HG03108 (cell line): ENCODE measurements at regions not wholly inside any gene's neighbourhood (a gene's known extent, or its start where the extent isn't known, plus 50 kb on each side); places are given as distances from the start of the nearest gene placed in this dataset.
A peak's percentile ranks its signal among the peaks of the same experiment; 100 is the strongest.

Experiments
- ATAC-seq: cut with Tn5 transposase; IDR thresholded peaks from one replicate; pipeline ENCODE4 v1.9.1; 2021; ENCODE audit warnings: moderate library complexity; ENCODE audit not compliant: unreplicated experiment

GRCh38 chr4:152269448-152270191 lies 266.3 kb downstream of the FBXW7 start:
- ATAC-seq: no peak

- ATAC-seq: no peak
These were observed 268.1 kb downstream of the FBXW7 start for GRCh38 chr4:152267811-152268210.

GRCh38 chr4:152266831-152267480 lies 268.9 kb downstream of the FBXW7 start:
- ATAC-seq: no peak

GRCh38 chr4:152265149-152265621 lies 270.7 kb downstream of the FBXW7 start:
- no peak for ATAC-seq

- ATAC-seq: no peak
These were observed 271.8 kb downstream of the FBXW7 start for GRCh38 chr4:152264106-152264505.

- no peak for ATAC-seq
These were observed 276.0 kb downstream of the FBXW7 start for GRCh38 chr4:152259866-152260265.

- no peak for ATAC-seq
These were observed 276.8 kb downstream of the FBXW7 start for GRCh38 chr4:152258804-152259708.

- no peak for ATAC-seq
These were observed 277.5 kb downstream of the FBXW7 start for GRCh38 chr4:152258391-152258790.

- no peak for ATAC-seq
These were observed 278.3 kb downstream of the FBXW7 start for GRCh38 chr4:152257601-152258066.

- no peak for ATAC-seq
These were observed 278.9 kb downstream of the FBXW7 start for GRCh38 chr4:152256996-152257395.

- peak; percentile 90 for ATAC-seq
These were observed 280.5 kb downstream of the FBXW7 start for GRCh38 chr4:152255437-152255836.

GRCh38 chr4:152248347-152248746 lies 287.5 kb downstream of the FBXW7 start:
- ATAC-seq: no peak

GRCh38 chr4:152247271-152247975 lies 288.5 kb downstream of the FBXW7 start:
- no peak for ATAC-seq

GRCh38 chr4:152246659-152247058 lies 289.2 kb downstream of the FBXW7 start:
- no peak for ATAC-seq

- no peak for ATAC-seq
These were observed 290.2 kb downstream of the FBXW7 start for GRCh38 chr4:152245680-152246079.

GRCh38 chr4:152244659-152245058 lies 291.2 kb downstream of the FBXW7 start:
- no peak for ATAC-seq

- ATAC-seq: no peak
These were observed 291.8 kb downstream of the FBXW7 start for GRCh38 chr4:152243896-152244595.

GRCh38 chr4:152243206-152243605 lies 292.7 kb downstream of the FBXW7 start:
- ATAC-seq: no peak

- no peak for ATAC-seq
These were observed 295.7 kb downstream of the FBXW7 start for GRCh38 chr4:152240232-152240631.

GRCh38 chr4:152239216-152239615 lies 296.7 kb downstream of the FBXW7 start:
- no peak for ATAC-seq
